Testis (tissue), 2 donors: ENCODE measurements at regions not wholly inside any gene's neighbourhood (a gene's known extent, or its start where the extent isn't known, plus 50 kb on each side); places are given as distances from the start of the nearest gene placed in this dataset.

Experiments used
- CTCF ChIP-seq, 3 experiments: fragments of 450-650 bp in 2 of 3; fragments of 200-600 bp in 1 of 3; sonication (generic) in 1 of 3; IDR thresholded peaks; one replicate each; pipeline ENCODE4 v1.5.1; 2016 to 2019; ENCODE audit warnings: antibody characterized with exemption in 3 of 3, mild to moderate bottlenecking in 2 of 3, moderate library complexity in 1 of 3
- POLR2A ChIP-seq: fragments of 450-650 bp; IDR thresholded peaks from one replicate; pipeline ENCODE4 v1.6.1; 2017; ENCODE audit warnings: antibody characterized with exemption, mild to moderate bottlenecking, moderate library complexity

GRCh38 chr6:40288919-40289318 is 298.2 kb downstream of the LRFN2 start:
- TF ChIP-seq POLR2A = no peak
- no peak for TF ChIP-seq CTCF (IDR thresholded peaks at IDR 0.05)
